Activated CD8-positive, alpha-beta memory T cell treated with anti-CD3 and anti-CD28 coated beads, Interleukin-2, amount 10 ng/mL, durations not matched to agents 7 days and 5 days (primary cell): ENCODE measurements at regions not wholly inside any gene's neighbourhood (a gene's known extent, or its start where the extent isn't known, plus 50 kb on each side); places are given as distances from the start of the nearest gene placed in this dataset.

ENCODE experiments used
- ATAC-seq: fragments of 150-1000 bp; cut with Tn5 transposase; one replicate; pipeline ENCODE4 v1.10.0; 2021; ENCODE audit warnings: moderate library complexity
- CTCF ChIA-PET: fragments of 350-600 bp; sonication (Branson Sonifier 250); formaldehyde crosslinking; loops from one replicate; lab custom pipeline; 2021; ENCODE audit warnings: antibody characterized with exemption; lab: Charles Lee
- DNase-seq: peaks from one replicate; pipeline ENCODE4 v3.0.0-alpha.2; 2020
- H3K27ac Mint-ChIP-seq: one replicate; pipeline ENCODE4 v1.8.0; 2021; ENCODE audit warnings: mild to moderate bottlenecking, mixed read lengths
- H3K27me3 Mint-ChIP-seq: one replicate; pipeline ENCODE4 v1.8.0; 2021; ENCODE audit warnings: mixed read lengths
- H3K36me3 Mint-ChIP-seq: one replicate; pipeline ENCODE4 v1.8.0; 2021; ENCODE audit warnings: mild to moderate bottlenecking, mixed read lengths
- H3K4me1 Mint-ChIP-seq: one replicate; pipeline ENCODE4 v1.8.0; 2021; ENCODE audit warnings: mixed read lengths
- H3K4me3 Mint-ChIP-seq: one replicate; pipeline ENCODE4 v1.8.0; 2021; ENCODE audit warnings: mild to moderate bottlenecking, moderate library complexity, mixed read lengths
- H3K9me3 Mint-ChIP-seq: one replicate; pipeline ENCODE4 v1.8.0; 2022; ENCODE audit warnings: low read depth, mixed read lengths

DNA sequence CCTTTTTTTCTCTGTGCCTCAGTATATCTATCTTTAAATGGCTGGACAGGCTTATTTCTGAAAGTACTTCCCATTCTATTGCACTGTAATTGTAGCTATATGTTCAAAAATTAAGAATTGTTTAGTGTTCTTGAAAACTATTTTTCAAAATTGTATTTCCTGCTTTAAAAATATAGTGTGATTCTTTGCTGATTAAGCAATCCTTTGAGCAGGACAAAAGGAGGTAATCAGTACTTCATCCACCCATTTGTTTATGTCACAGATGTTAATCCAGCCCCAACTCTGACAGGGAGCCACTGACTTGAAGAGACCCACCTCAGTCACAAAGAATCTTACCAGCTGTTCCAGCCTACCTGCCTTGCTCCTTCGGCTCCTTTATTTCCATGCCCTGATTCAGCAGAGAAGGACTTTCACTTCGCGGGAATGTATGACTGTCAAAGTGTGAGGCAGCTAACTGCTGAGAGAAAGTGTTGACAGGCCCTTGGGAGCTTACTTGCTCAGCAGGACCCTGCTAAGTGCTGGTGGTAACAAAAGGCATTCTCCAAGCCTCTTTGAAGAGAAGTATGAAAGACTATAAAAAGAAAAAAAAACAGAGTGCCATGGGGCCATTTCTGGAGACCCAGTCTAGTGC is 393.3 kb upstream of the CYRIA start:
- ATAC-seq (no peak), DNase-seq (no peak)
- CTCF ChIA-PET: no interaction called here
- Mint-ChIP-seq H3K9me3 (peaks cover 5% of the 10 kb centered on the region), H3K27me3 (no peaks in the 10 kb centered on the region), H3K36me3 (no peaks in the 10 kb centered on the region), H3K27ac (no peak overlapping the region), H3K4me3 (no peak overlapping the region), H3K4me1 (no peaks in the 10 kb centered on the region)

DNA sequence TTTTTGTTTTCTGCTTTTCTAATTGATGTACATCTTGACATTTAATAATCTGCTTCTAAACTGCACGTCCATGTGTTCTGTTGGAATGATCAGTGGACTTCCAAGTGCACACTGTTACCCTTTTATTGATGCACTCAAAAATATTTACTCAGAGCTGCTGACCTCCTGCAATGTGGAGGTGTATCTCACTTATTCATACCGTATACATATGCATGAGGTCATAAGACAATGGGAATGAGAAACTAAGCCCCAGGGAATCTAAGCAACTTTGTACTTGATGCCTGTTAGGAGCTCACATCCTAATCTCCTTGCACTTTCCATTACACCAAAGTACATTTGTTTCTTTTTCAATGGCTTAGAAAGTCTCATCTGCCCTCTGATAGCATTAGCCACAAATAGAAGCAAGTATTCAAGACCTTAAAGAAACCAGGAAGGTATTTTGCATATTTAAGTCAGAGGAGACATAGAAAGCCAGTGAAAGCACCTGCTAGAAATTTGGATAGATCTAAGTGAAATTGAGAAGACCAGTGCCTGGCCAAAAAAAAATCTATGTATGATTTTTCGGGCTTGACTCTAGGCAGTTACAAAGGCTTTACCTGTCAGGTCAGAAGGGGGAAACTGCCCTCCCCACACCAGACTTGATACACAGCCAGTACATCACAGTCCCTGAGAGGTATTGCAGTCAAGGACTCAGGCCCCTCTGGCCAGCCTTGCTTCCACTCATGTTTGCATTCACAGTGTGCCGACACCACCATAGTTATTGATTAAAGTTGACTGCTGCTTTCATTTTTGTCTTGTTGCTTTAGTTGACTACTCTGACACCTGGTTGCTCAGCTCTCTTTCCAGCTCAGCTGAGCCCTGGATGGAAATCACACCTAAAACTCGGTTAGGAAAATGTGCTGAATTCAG is 391.7 kb upstream of the CYRIA start:
- Mint-ChIP-seq H3K9me3 (peaks cover 5% of the 10 kb centered on the region), H3K36me3 (no peaks in the 10 kb centered on the region), H3K27ac (no peak overlapping the region), H3K27me3 (no peaks in the 10 kb centered on the region), H3K4me1 (no peaks in the 10 kb centered on the region), H3K4me3 (no peak overlapping the region)
- ATAC-seq (no peak), DNase-seq (no peak)
- CTCF ChIA-PET: no interaction called here

- ATAC-seq: no peak
- no peak overlapping the region for H3K27ac Mint-ChIP-seq
- H3K9me3 Mint-ChIP-seq: peaks cover 2% of the 10 kb centered on the region
- CTCF ChIA-PET: no interaction called here
- H3K4me1 Mint-ChIP-seq: no peaks in the 10 kb centered on the region
- H3K4me3 Mint-ChIP-seq: no peak overlapping the region
- H3K27me3 Mint-ChIP-seq: no peaks in the 10 kb centered on the region
- no peak for DNase-seq
- H3K36me3 Mint-ChIP-seq: no peaks in the 10 kb centered on the region
These were observed 390.6 kb upstream of the CYRIA start for GRCh38 chr2:17056236-17056635.

- no peak for DNase-seq
- Mint-ChIP-seq H3K9me3 (peaks cover 2% of the 10 kb centered on the region), H3K36me3 (no peaks in the 10 kb centered on the region), H3K4me1 (no peaks in the 10 kb centered on the region), H3K27me3 (no peaks in the 10 kb centered on the region), H3K27ac (no peak overlapping the region), H3K4me3 (no peak overlapping the region)
- CTCF ChIA-PET: no interaction called here
- ATAC-seq: no peak
These were observed 386.4 kb upstream of the CYRIA start for GRCh38 chr2:17052001-17052400.

DNA sequence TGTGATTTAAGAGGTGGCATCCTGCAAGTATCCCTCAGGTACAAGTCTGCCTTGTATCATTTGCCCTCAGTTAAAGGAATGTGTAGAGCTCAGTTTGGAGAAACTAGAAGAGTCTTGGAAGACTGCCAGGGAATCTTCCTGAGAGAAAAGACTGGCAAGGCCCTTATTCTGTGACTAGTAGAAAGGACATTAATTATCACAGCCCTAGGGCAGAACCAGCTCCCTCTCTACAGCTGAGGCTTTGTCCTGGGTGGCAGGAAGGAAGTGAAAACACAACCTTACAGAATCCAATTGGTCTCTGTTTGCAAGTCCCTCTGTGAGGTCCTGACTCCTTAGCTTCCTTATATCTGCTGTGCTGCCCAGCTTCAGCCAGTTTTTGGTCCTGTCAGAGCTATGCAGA is 385.9 kb upstream of the CYRIA start:
- H3K4me3 Mint-ChIP-seq: no peak overlapping the region
- CTCF ChIA-PET: no interaction called here
- H3K27me3 Mint-ChIP-seq: no peaks in the 10 kb centered on the region
- H3K36me3 Mint-ChIP-seq: no peaks in the 10 kb centered on the region
- H3K9me3 Mint-ChIP-seq: peaks cover 2% of the 10 kb centered on the region
- no peak for DNase-seq
- H3K4me1 Mint-ChIP-seq: no peaks in the 10 kb centered on the region
- no peak for ATAC-seq
- H3K27ac Mint-ChIP-seq: no peak overlapping the region

DNA sequence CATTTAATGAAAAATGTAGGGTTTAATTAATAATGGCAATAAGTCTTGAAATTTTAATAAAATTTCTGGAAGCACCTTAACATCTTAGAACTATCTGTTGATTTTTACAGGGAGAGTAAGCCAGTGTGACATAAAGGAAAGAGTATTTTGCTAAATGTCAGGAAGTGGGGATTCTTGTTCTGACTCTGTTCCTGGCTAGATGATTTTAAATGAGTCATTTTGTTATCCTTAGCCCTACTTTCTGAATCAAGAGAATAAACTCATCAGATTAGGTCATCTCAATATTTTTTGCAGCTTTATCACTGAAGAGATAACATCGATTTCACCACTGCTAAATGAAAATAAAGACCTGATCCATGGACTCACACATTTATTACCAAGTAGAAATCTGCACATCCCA is 377.5 kb upstream of the CYRIA start:
- H3K27me3 Mint-ChIP-seq: no peaks in the 10 kb centered on the region
- no peak for DNase-seq
- ATAC-seq: no peak
- no peak overlapping the region for H3K4me3 Mint-ChIP-seq
- H3K9me3 Mint-ChIP-seq: peaks cover 7% of the 10 kb centered on the region
- H3K27ac Mint-ChIP-seq: no peak overlapping the region
- H3K4me1 Mint-ChIP-seq: no peaks in the 10 kb centered on the region
- CTCF ChIA-PET: no interaction called here
- no peaks in the 10 kb centered on the region for H3K36me3 Mint-ChIP-seq

- H3K27ac Mint-ChIP-seq: no peak overlapping the region
- no peak for DNase-seq
- H3K27me3 Mint-ChIP-seq: no peaks in the 10 kb centered on the region
- peaks cover 16% of the 10 kb centered on the region for H3K9me3 Mint-ChIP-seq
- no peak for ATAC-seq
- H3K4me3 Mint-ChIP-seq: no peak overlapping the region
- no peaks in the 10 kb centered on the region for H3K4me1 Mint-ChIP-seq
- no peaks in the 10 kb centered on the region for H3K36me3 Mint-ChIP-seq
- CTCF ChIA-PET: no interaction called here
These were observed 370.7 kb upstream of the CYRIA start for GRCh38 chr2:17036361-17036760.

- DNase-seq (no peak), ATAC-seq (no peak)
- Mint-ChIP-seq H3K27me3 (no peaks in the 10 kb centered on the region), H3K4me1 (no peaks in the 10 kb centered on the region), H3K4me3 (no peak overlapping the region), H3K27ac (no peak overlapping the region), H3K9me3 (peaks cover 16% of the 10 kb centered on the region), H3K36me3 (no peaks in the 10 kb centered on the region)
- CTCF ChIA-PET: no interaction called here
These were observed 369.4 kb upstream of the CYRIA start for GRCh38 chr2:17035010-17035409.

- CTCF ChIA-PET: no interaction called here
- H3K4me1 Mint-ChIP-seq: no peaks in the 10 kb centered on the region
- H3K9me3 Mint-ChIP-seq: peaks cover 9% of the 10 kb centered on the region
- H3K36me3 Mint-ChIP-seq: no peaks in the 10 kb centered on the region
- H3K27me3 Mint-ChIP-seq: no peaks in the 10 kb centered on the region
- H3K27ac Mint-ChIP-seq: no peak overlapping the region
- ATAC-seq: no peak
- DNase-seq: no peak
- H3K4me3 Mint-ChIP-seq: no peak overlapping the region
These were observed 364.4 kb upstream of the CYRIA start for GRCh38 chr2:17030047-17030446.

DNA sequence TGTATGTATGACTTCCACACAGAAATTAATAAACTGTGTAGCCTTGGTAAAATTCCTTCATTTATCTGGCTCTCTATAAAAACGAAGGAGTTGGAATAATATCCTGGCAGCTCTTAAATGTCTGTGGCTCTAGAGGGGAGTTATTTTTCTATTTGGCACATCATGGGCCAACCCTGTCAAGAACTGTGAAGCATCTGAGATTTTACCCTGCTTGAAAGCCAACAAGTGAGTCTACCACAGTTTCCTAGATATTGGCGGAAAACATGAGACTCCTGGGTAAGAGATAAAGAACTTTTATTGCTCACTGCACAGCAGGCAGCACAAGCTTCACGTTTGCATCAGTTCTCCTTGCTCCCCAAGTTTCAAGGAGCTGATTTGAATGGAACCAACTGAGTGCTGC is 346.7 kb upstream of the CYRIA start:
- Mint-ChIP-seq H3K4me1 (no peaks in the 10 kb centered on the region), H3K9me3 (peaks cover 4% of the 10 kb centered on the region), H3K4me3 (no peak overlapping the region), H3K27me3 (no peaks in the 10 kb centered on the region), H3K36me3 (no peaks in the 10 kb centered on the region), H3K27ac (no peak overlapping the region)
- CTCF ChIA-PET: no interaction called here
- ATAC-seq: no peak
- DNase-seq: no peak

- ATAC-seq: no peak
- no peak for DNase-seq
- H3K27me3 Mint-ChIP-seq: no peaks in the 10 kb centered on the region
- no peak overlapping the region for H3K4me3 Mint-ChIP-seq
- no peak overlapping the region for H3K27ac Mint-ChIP-seq
- H3K4me1 Mint-ChIP-seq: no peaks in the 10 kb centered on the region
- H3K36me3 Mint-ChIP-seq: no peaks in the 10 kb centered on the region
- peaks cover 4% of the 10 kb centered on the region for H3K9me3 Mint-ChIP-seq
- CTCF ChIA-PET: no interaction called here
These were observed 344.5 kb upstream of the CYRIA start for GRCh38 chr2:17010104-17010503.

- ATAC-seq (no peak), DNase-seq (no peak)
- Mint-ChIP-seq H3K27me3 (no peaks in the 10 kb centered on the region), H3K9me3 (peaks cover 5% of the 10 kb centered on the region), H3K27ac (no peak overlapping the region), H3K36me3 (no peaks in the 10 kb centered on the region), H3K4me3 (no peak overlapping the region), H3K4me1 (no peaks in the 10 kb centered on the region)
- CTCF ChIA-PET: no interaction called here
These were observed 334.5 kb upstream of the CYRIA start for GRCh38 chr2:17000184-17000482.

- Mint-ChIP-seq H3K27ac (no peak overlapping the region), H3K4me3 (no peak overlapping the region), H3K9me3 (peaks cover 7% of the 10 kb centered on the region), H3K36me3 (no peaks in the 10 kb centered on the region), H3K27me3 (no peaks in the 10 kb centered on the region), H3K4me1 (no peaks in the 10 kb centered on the region)
- no peak for ATAC-seq
- DNase-seq: no peak
- CTCF ChIA-PET: no interaction called here
These were observed 333.9 kb upstream of the CYRIA start for GRCh38 chr2:16999347-17000183.

DNA sequence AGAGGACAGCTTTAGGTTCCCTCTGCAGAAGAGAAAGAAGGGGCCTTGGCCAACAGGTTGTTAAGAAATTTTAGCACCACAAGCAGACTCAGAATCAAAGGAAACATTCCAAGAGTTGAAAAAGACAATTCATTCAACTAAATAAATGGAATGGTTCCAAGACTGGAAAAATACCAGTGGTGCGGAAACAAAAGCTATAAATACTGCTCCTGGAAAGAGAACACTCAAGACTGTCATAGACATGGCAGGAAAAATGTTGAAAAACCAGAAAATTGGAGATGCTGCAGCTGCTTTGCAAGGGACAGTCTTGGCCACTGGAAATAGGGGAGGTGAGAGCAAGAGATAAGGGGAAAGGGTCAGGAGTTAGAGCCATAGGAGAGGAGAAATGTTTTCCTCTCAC is 312.7 kb upstream of the CYRIA start:
- no peaks in the 10 kb centered on the region for H3K27me3 Mint-ChIP-seq
- CTCF ChIA-PET: no interaction called here
- H3K4me3 Mint-ChIP-seq: no peak overlapping the region
- ATAC-seq (no peak), DNase-seq (no peak)
- H3K4me1 Mint-ChIP-seq: no peaks in the 10 kb centered on the region
- peaks cover 2% of the 10 kb centered on the region for H3K9me3 Mint-ChIP-seq
- no peak overlapping the region for H3K27ac Mint-ChIP-seq
- H3K36me3 Mint-ChIP-seq: no peaks in the 10 kb centered on the region
